GM23338 (cell line): ENCODE measurements at regions not wholly inside any gene's neighbourhood (a gene's known extent, or its start where the extent isn't known, plus 50 kb on each side); places are given as distances from the start of the nearest gene placed in this dataset.

Experiments
- ATAC-seq: fragments of 200-7000 bp; cut with Tn5 transposase; 3 replicates; pipeline ENCODE4 v1.9.1; 2020
- DNase-seq: peaks from one replicate; pipeline ENCODE4 v3.0.0-alpha.2; 2015; ENCODE audit warnings: low spot score
- H2AFZ ChIP-seq: fragments of 200-600 bp; sonication (generic); 2 replicates; pipeline ENCODE4 v1.8.0; 2016; ENCODE audit warnings: antibody characterized with exemption, mild to moderate bottlenecking, moderate library complexity
- H3F3A ChIP-seq: fragments of 200-600 bp; sonication (generic); replicated peaks from 2 replicates; pipeline ENCODE4 v1.8.0; 2017; ENCODE audit warnings: antibody characterized with exemption, mixed run types, low read depth
- H3K27ac ChIP-seq: fragments of 200-600 bp; sonication (generic); 2 replicates; pipeline ENCODE4 v1.6.1; 2016; ENCODE audit warnings: low read depth
- H3K27me3 ChIP-seq: fragments of 200-600 bp; sonication (generic); 2 replicates; pipeline ENCODE4 v1.8.0; 2016; ENCODE audit warnings: mild to moderate bottlenecking, mixed run types, moderate library complexity; ENCODE audit not compliant: insufficient read depth
- H3K36me3 ChIP-seq: fragments of 200-600 bp; sonication (generic); 2 replicates; pipeline ENCODE4 v1.8.0; 2016; ENCODE audit warnings: mild to moderate bottlenecking; ENCODE audit not compliant: insufficient read depth
- H3K4me1 ChIP-seq: fragments of 200-600 bp; sonication (generic); 2 replicates; pipeline ENCODE4 v1.8.0; 2016; ENCODE audit warnings: mild to moderate bottlenecking, moderate library complexity; ENCODE audit not compliant: insufficient read depth
- H3K4me2 ChIP-seq: fragments of 200-600 bp; sonication (generic); 2 replicates; pipeline ENCODE4 v1.7.1; 2017; ENCODE audit warnings: mixed run types
- H3K4me3 ChIP-seq: fragments of 200-600 bp; sonication (generic); 2 replicates; pipeline ENCODE4 v1.6.1; 2016; ENCODE audit warnings: mixed run types
- H3K79me2 ChIP-seq: fragments of 200-600 bp; sonication (generic); replicated peaks from 2 replicates; pipeline ENCODE4 v1.8.0; 2017; ENCODE audit warnings: mild to moderate bottlenecking; ENCODE audit not compliant: insufficient read depth
- H3K9me2 ChIP-seq: fragments of 200-600 bp; sonication (generic); 2 replicates; pipeline ENCODE4 v1.8.0; 2017; ENCODE audit not compliant: insufficient read depth
- H4K20me1 ChIP-seq: fragments of 200-600 bp; sonication (generic); replicated peaks from 2 replicates; pipeline ENCODE4 v1.8.0; 2017; ENCODE audit warnings: mild to moderate bottlenecking; ENCODE audit not compliant: insufficient read depth
- H3K27ac Mint-ChIP-seq: 2 replicates; pipeline ENCODE4 v1.8.0; 2020; ENCODE audit warnings: inconsistent platforms, mild to moderate bottlenecking, moderate library complexity, mixed read lengths
- H3K27me3 Mint-ChIP-seq: 3 replicates; pipeline ENCODE4 v1.8.0; 2022; ENCODE audit warnings: low read depth, mild to moderate bottlenecking, moderate library complexity, mixed read lengths, inconsistent platforms; ENCODE audit not compliant: insufficient read depth, poor library complexity
- H3K36me3 Mint-ChIP-seq: 3 replicates; pipeline ENCODE4 v1.8.0; 2021; ENCODE audit warnings: low read depth, mild to moderate bottlenecking, inconsistent platforms, moderate library complexity, mixed read lengths
- H3K4me1 Mint-ChIP-seq: 3 replicates; pipeline ENCODE4 v1.8.0; 2020; ENCODE audit warnings: mild to moderate bottlenecking, inconsistent platforms, mixed read lengths
- H3K4me3 Mint-ChIP-seq: 3 replicates; pipeline ENCODE4 v1.8.0; 2021; ENCODE audit warnings: moderate library complexity, mild to moderate bottlenecking, inconsistent platforms, mixed read lengths
- H3K9me3 Mint-ChIP-seq: 3 replicates; pipeline ENCODE4 v1.8.0; 2020; ENCODE audit warnings: moderate library complexity, mild to moderate bottlenecking, inconsistent platforms, mixed read lengths
- CREB1 ChIP-seq: fragments of 250-450 bp; sonication (Bioruptor Pico); IDR thresholded peaks from 2 replicates; pipeline ENCODE4 v1.5.0; 2020; ENCODE audit warnings: low read depth, mild to moderate bottlenecking, moderate library complexity
- EZH2 ChIP-seq: fragments of 200-600 bp; sonication (generic); IDR thresholded peaks from one replicate; pipeline ENCODE4 v1.8.0; 2017; ENCODE audit warnings: antibody characterized with exemption, mild to moderate bottlenecking, low read depth; ENCODE audit not compliant: unreplicated experiment
- EZH2phosphoT487 ChIP-seq: fragments of 200-600 bp; sonication (generic); IDR thresholded peaks from one replicate; pipeline ENCODE4 v1.8.1; 2018; ENCODE audit warnings: antibody characterized with exemption; ENCODE audit not compliant: unreplicated experiment
- JUNB ChIP-seq: IDR thresholded peaks from one replicate; pipeline ENCODE4 v1.6.1; 2016; ENCODE audit warnings: antibody characterized with exemption; ENCODE audit not compliant: unreplicated experiment
- NANOG ChIP-seq: IDR thresholded peaks from 2 replicates; pipeline ENCODE4 v1.6.1; 2016; ENCODE audit warnings: antibody characterized with exemption, borderline replicate concordance
- POLR2AphosphoS5 ChIP-seq: IDR thresholded peaks from 2 replicates; pipeline ENCODE4 v1.6.1; 2016; ENCODE audit warnings: antibody characterized with exemption, low read depth
- STAT1 ChIP-seq: IDR thresholded peaks from one replicate; pipeline ENCODE4 v1.6.1; 2016; ENCODE audit warnings: antibody characterized with exemption; ENCODE audit not compliant: unreplicated experiment
- ZNF114 ChIP-seq: fragments of 250-450 bp; sonication (Bioruptor Pico); IDR thresholded peaks from 2 replicates; pipeline ENCODE4 v1.5.0; 2020; ENCODE audit warnings: mild to moderate bottlenecking, moderate library complexity
- ZNF331 ChIP-seq: fragments of 250-450 bp; sonication (Bioruptor Pico); IDR thresholded peaks from 2 replicates; pipeline ENCODE4 v1.5.0; 2020; ENCODE audit warnings: low read depth, mild to moderate bottlenecking, moderate library complexity
- TF ChIP-seq, protein P1 (sequence below): fragments of 250-450 bp; sonication (Bioruptor Pico); IDR thresholded peaks from 2 replicates; pipeline ENCODE4 v1.5.0; 2020; ENCODE audit warnings: mild to moderate bottlenecking, moderate library complexity
- TF ChIP-seq, protein P2 (sequence below): IDR thresholded peaks from one replicate; pipeline ENCODE4 v1.6.1; 2018; ENCODE audit warnings: antibody characterized with exemption; ENCODE audit not compliant: unreplicated experiment
- TF ChIP-seq, protein P3 (sequence below), 2 experiments: fragments of 200-600 bp in 1 of 2; sonication (generic) in 1 of 2; conservative IDR thresholded peaks; 2 replicates each; pipeline versions ENCODE4 v1.5.1 to v1.6.1; 2016 to 2017; ENCODE audit warnings: antibody characterized with exemption in 2 of 2, low read depth in 2 of 2, mild to moderate bottlenecking in 2 of 2, moderate library complexity in 1 of 2
- TF ChIP-seq, protein P4 (sequence below): IDR thresholded peaks from 2 replicates; pipeline ENCODE4 v1.6.1; 2016; ENCODE audit warnings: antibody characterized with exemption

DNA sequence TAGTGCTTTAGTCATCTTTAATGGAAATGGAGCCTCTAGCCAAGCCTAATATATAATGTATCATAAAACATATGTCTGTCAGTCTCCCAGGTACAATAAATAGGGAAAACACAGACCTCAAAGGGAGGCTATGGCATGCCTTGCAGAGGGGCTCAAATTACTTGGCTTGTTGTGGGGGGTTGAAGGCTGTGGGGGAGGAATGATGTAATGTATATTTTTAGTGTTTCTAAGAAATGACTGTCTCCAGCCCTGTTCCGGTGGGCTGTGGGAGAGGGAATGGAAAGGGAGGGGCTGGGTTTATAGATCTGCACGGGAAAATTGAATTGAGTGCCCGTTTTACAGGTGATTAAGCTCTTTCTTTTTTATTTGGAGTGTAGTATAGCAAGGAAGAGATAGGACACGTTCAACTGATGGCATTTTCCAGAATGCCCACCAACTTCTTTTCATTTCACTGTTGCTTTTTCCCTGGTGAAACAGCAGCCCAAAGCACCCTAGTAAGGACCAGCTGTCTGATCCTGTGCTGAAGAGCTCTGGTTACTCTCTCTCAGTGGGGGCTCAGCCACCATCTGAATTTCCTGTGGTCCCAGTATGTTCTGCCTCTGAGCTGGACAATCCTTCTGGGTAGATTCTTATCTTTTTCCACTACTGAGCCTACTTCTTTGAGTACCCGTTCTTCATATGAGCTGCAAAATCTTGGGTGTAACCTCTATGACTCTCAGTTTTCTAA lies 220.7 kb upstream of the CASK start:
- H4K20me1 ChIP-seq, result no peaks in the 10 kb centered on the region
- no peak overlapping the region for H3K27ac Mint-ChIP-seq
- H3K79me2 ChIP-seq, result no peaks in the 10 kb centered on the region
- H3K36me3 ChIP-seq, result no peaks in the 10 kb centered on the region
- H3K36me3 Mint-ChIP-seq, result no peaks in the 10 kb centered on the region
- no peak overlapping the region for H3K4me3 Mint-ChIP-seq
- H3K27me3 ChIP-seq, result no peaks in the 10 kb centered on the region
- ATAC-seq (no peak), DNase-seq (no peak)
- peaks cover 5% of the 10 kb centered on the region; the same call in 2 of the 3 replicates for H3K9me3 Mint-ChIP-seq
- no peak overlapping the region for H3K4me3 ChIP-seq
- no peak overlapping the region for H3K27ac ChIP-seq
- H3F3A ChIP-seq, result no peaks in the 10 kb centered on the region
- H3K27me3 Mint-ChIP-seq, result no peaks in the 10 kb centered on the region
- no peaks in the 10 kb centered on the region; the same call in 1 of the 2 replicates for H3K4me1 ChIP-seq
- no peak overlapping the region for H2AFZ ChIP-seq
- H3K4me2 ChIP-seq, result no peak overlapping the region
- H3K9me2 ChIP-seq, result no peaks in the 10 kb centered on the region
- H3K4me1 Mint-ChIP-seq, result peaks cover 10% of the 10 kb centered on the region
- TF ChIP-seq NANOG (no peak), POLR2AphosphoS5 (no peak), EZH2phosphoT487 (no peak), CREB1 (CRISPR knock-in tag) (no peak), ZNF331 (no peak), EZH2 (no peak), ZNF114 (CRISPR knock-in tag) (no peak), JUNB (no peak), STAT1 (no peak)
- TF ChIP-seq, protein P1, sequence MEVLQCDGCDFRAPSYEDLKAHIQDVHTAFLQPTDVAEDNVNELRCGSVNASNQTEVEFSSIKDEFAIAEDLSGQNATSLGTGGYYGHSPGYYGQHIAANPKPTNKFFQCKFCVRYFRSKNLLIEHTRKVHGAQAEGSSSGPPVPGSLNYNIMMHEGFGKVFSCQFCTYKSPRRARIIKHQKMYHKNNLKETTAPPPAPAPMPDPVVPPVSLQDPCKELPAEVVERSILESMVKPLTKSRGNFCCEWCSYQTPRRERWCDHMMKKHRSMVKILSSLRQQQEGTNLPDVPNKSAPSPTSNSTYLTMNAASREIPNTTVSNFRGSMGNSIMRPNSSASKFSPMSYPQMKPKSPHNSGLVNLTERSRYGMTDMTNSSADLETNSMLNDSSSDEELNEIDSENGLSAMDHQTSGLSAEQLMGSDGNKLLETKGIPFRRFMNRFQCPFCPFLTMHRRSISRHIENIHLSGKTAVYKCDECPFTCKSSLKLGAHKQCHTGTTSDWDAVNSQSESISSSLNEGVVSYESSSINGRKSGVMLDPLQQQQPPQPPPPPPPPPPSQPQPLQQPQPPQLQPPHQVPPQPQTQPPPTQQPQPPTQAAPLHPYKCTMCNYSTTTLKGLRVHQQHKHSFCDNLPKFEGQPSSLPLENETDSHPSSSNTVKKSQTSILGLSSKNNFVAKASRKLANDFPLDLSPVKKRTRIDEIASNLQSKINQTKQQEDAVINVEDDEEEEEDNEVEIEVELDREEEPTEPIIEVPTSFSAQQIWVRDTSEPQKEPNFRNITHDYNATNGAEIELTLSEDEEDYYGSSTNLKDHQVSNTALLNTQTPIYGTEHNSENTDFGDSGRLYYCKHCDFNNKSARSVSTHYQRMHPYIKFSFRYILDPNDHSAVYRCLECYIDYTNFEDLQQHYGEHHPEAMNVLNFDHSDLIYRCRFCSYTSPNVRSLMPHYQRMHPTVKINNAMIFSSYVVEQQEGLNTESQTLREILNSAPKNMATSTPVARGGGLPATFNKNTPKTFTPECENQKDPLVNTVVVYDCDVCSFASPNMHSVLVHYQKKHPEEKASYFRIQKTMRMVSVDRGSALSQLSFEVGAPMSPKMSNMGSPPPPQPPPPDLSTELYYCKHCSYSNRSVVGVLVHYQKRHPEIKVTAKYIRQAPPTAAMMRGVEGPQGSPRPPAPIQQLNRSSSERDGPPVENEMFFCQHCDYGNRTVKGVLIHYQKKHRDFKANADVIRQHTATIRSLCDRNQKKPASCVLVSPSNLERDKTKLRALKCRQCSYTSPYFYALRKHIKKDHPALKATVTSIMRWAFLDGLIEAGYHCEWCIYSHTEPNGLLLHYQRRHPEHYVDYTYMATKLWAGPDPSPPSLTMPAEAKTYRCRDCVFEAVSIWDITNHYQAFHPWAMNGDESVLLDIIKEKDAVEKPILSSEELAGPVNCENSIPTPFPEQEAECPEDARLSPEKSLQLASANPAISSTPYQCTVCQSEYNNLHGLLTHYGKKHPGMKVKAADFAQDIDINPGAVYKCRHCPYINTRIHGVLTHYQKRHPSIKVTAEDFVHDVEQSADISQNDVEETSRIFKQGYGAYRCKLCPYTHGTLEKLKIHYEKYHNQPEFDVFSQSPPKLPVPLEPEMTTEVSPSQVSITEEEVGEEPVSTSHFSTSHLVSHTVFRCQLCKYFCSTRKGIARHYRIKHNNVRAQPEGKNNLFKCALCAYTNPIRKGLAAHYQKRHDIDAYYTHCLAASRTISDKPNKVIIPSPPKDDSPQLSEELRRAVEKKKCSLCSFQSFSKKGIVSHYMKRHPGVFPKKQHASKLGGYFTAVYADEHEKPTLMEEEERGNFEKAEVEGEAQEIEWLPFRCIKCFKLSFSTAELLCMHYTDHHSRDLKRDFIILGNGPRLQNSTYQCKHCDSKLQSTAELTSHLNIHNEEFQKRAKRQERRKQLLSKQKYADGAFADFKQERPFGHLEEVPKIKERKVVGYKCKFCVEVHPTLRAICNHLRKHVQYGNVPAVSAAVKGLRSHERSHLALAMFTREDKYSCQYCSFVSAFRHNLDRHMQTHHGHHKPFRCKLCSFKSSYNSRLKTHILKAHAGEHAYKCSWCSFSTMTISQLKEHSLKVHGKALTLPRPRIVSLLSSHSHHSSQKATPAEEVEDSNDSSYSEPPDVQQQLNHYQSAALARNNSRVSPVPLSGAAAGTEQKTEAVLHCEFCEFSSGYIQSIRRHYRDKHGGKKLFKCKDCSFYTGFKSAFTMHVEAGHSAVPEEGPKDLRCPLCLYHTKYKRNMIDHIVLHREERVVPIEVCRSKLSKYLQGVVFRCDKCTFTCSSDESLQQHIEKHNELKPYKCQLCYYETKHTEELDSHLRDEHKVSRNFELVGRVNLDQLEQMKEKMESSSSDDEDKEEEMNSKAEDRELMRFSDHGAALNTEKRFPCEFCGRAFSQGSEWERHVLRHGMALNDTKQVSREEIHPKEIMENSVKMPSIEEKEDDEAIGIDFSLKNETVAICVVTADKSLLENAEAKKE (CRISPR knock-in tag), result no peak
- TF ChIP-seq, protein P2, sequence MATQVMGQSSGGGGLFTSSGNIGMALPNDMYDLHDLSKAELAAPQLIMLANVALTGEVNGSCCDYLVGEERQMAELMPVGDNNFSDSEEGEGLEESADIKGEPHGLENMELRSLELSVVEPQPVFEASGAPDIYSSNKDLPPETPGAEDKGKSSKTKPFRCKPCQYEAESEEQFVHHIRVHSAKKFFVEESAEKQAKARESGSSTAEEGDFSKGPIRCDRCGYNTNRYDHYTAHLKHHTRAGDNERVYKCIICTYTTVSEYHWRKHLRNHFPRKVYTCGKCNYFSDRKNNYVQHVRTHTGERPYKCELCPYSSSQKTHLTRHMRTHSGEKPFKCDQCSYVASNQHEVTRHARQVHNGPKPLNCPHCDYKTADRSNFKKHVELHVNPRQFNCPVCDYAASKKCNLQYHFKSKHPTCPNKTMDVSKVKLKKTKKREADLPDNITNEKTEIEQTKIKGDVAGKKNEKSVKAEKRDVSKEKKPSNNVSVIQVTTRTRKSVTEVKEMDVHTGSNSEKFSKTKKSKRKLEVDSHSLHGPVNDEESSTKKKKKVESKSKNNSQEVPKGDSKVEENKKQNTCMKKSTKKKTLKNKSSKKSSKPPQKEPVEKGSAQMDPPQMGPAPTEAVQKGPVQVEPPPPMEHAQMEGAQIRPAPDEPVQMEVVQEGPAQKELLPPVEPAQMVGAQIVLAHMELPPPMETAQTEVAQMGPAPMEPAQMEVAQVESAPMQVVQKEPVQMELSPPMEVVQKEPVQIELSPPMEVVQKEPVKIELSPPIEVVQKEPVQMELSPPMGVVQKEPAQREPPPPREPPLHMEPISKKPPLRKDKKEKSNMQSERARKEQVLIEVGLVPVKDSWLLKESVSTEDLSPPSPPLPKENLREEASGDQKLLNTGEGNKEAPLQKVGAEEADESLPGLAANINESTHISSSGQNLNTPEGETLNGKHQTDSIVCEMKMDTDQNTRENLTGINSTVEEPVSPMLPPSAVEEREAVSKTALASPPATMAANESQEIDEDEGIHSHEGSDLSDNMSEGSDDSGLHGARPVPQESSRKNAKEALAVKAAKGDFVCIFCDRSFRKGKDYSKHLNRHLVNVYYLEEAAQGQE, result no peak
- TF ChIP-seq, protein P3, sequence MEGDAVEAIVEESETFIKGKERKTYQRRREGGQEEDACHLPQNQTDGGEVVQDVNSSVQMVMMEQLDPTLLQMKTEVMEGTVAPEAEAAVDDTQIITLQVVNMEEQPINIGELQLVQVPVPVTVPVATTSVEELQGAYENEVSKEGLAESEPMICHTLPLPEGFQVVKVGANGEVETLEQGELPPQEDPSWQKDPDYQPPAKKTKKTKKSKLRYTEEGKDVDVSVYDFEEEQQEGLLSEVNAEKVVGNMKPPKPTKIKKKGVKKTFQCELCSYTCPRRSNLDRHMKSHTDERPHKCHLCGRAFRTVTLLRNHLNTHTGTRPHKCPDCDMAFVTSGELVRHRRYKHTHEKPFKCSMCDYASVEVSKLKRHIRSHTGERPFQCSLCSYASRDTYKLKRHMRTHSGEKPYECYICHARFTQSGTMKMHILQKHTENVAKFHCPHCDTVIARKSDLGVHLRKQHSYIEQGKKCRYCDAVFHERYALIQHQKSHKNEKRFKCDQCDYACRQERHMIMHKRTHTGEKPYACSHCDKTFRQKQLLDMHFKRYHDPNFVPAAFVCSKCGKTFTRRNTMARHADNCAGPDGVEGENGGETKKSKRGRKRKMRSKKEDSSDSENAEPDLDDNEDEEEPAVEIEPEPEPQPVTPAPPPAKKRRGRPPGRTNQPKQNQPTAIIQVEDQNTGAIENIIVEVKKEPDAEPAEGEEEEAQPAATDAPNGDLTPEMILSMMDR (conservative IDR thresholded peaks at IDR 0.05; ENCODE audit: low read depth in 2 of 2), result no peak
- TF ChIP-seq, protein P4, sequence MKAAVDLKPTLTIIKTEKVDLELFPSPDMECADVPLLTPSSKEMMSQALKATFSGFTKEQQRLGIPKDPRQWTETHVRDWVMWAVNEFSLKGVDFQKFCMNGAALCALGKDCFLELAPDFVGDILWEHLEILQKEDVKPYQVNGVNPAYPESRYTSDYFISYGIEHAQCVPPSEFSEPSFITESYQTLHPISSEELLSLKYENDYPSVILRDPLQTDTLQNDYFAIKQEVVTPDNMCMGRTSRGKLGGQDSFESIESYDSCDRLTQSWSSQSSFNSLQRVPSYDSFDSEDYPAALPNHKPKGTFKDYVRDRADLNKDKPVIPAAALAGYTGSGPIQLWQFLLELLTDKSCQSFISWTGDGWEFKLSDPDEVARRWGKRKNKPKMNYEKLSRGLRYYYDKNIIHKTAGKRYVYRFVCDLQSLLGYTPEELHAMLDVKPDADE, result no peak
